OCI-LY1 (cell line): ENCODE measurements at regions not wholly inside any gene's neighbourhood (a gene's known extent, or its start where the extent isn't known, plus 50 kb on each side); places are given as distances from the start of the nearest gene placed in this dataset.
"Not testable (repeated sequence)": the region's sequence is repeated elsewhere in the genome, so short reads cannot be mapped to it uniquely, and the experiment has no call there.

Experiments used
- H2AFZ ChIP-seq: fragments of 200-600 bp; sonication (generic), shearing (Covaris generic); 2 replicates; pipeline ENCODE4 v1.6.0; 2014; ENCODE audit warnings: antibody characterized with exemption, mild to moderate bottlenecking, low read length
- H3F3A ChIP-seq: fragments of 200-600 bp; sonication (generic), shearing (Covaris generic); 2 replicates; pipeline ENCODE4 v1.6.0; 2014; ENCODE audit warnings: mild to moderate bottlenecking, antibody characterized with exemption, low read length, moderate library complexity; ENCODE audit not compliant: insufficient read depth
- H3K27ac ChIP-seq: fragments of 200-600 bp; sonication (generic); 2 replicates; pipeline ENCODE4 v1.5.1; 2014; ENCODE audit warnings: low read length, mixed run types, mild to moderate bottlenecking, low read depth; ENCODE audit not compliant: poor library complexity, severe bottlenecking
- H3K27me3 ChIP-seq: fragments of 200-600 bp; sonication (generic); 2 replicates; pipeline ENCODE4 v1.6.0; 2014; ENCODE audit warnings: antibody characterized with exemption, mild to moderate bottlenecking, low read length, moderate library complexity; ENCODE audit not compliant: insufficient read depth
- H3K36me3 ChIP-seq: fragments of 200-600 bp; sonication (generic); 2 replicates; pipeline ENCODE4 v1.6.1; 2014; ENCODE audit warnings: mild to moderate bottlenecking, antibody characterized with exemption, low read length, moderate library complexity, mixed read lengths; ENCODE audit not compliant: insufficient read depth
- H3K4me1 ChIP-seq: fragments of 200-600 bp; sonication (generic); 2 replicates; pipeline ENCODE4 v1.5.1; 2014; ENCODE audit warnings: mild to moderate bottlenecking, low read length, moderate library complexity; ENCODE audit not compliant: insufficient read depth, severe bottlenecking
- H3K4me2 ChIP-seq: fragments of 200-600 bp; sonication (generic), shearing (Covaris generic); 2 replicates; pipeline ENCODE4 v1.6.1; 2014; ENCODE audit warnings: low read length
- H3K4me3 ChIP-seq: fragments of 200-600 bp; sonication (generic); 2 replicates; pipeline ENCODE4 v1.5.1; 2014; ENCODE audit warnings: low read length, low read depth, mild to moderate bottlenecking, mixed read lengths; ENCODE audit not compliant: poor library complexity, severe bottlenecking
- H3K79me2 ChIP-seq: fragments of 200-600 bp; shearing (Covaris generic); 2 replicates; pipeline ENCODE4 v1.6.1; 2016; ENCODE audit warnings: mixed run types, low read length, mixed read lengths; ENCODE audit not compliant: insufficient read depth
- H3K9ac ChIP-seq: fragments of 200-600 bp; sonication (generic), shearing (Covaris generic); 2 replicates; pipeline ENCODE4 v1.6.1; 2014; ENCODE audit warnings: mild to moderate bottlenecking, low read length, mixed read lengths
- H3K9me2 ChIP-seq: fragments of 200-600 bp; sonication (generic), shearing (Covaris generic); 2 replicates; pipeline ENCODE4 v1.6.1; 2014; ENCODE audit warnings: low read depth, mild to moderate bottlenecking, low read length, mixed read lengths
- H3K9me3 ChIP-seq: fragments of 200-600 bp; shearing (Covaris generic); 2 replicates; pipeline ENCODE4 v1.6.1; 2014; ENCODE audit warnings: low read length, mixed read lengths
- H4K20me1 ChIP-seq: fragments of 200-600 bp; sonication (generic), shearing (Covaris generic); 2 replicates; pipeline ENCODE4 v1.6.0; 2016; ENCODE audit warnings: mild to moderate bottlenecking, low read length; ENCODE audit not compliant: insufficient read depth
- EZH2 ChIP-seq: fragments of 200-600 bp; sonication (generic), shearing (Covaris generic); IDR thresholded peaks from 2 replicates; pipeline ENCODE4 v1.8.0; 2017; ENCODE audit warnings: borderline replicate concordance, mixed run types, mild to moderate bottlenecking, antibody characterized with exemption, low read length, moderate library complexity, mixed read lengths
- TF ChIP-seq, protein P1 (sequence below): fragments of 200-600 bp; sonication (generic), shearing (Covaris generic); IDR thresholded peaks from 2 replicates; pipeline ENCODE4 v1.5.1; 2017; ENCODE audit warnings: mild to moderate bottlenecking, antibody characterized with exemption, low read length, moderate library complexity, mixed read lengths

DNA sequence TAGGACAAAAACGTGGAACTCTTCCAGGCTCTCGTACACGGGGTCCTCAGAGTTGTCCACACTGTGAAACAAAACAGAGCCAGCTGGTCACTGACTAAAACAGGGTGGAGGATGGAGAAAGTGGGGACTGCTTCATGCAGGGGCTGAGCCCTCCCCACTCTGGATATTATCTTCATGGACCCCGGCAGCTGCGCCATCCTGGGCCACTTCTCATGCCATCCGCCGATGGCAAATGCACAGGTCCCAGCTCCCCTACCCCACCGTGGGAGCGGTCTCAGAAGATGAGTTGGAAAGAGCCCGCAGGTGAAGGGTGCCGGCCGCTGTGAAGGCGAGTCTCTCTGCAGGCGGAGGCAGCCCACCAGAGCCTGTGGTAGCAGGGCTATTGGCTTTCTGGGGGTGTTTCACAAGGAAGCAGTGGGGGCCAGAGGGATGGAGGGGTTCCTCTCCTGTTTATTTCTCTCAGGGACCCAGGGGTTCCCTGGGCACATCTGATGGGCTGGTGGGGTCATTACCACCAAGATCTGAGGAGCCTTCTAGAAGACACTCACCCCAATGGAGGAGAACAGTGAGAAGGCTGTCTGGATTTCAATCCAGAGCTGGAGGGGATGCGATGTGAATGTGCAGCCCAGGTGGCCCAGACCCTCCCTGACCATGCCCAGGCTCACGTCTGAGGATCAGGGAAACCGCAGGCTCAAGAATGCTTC is 177.3 kb downstream of the KLF13 start:
- H3K79me2 ChIP-seq = no peaks in the 10 kb centered on the region
- H3K27ac ChIP-seq = no peak overlapping the region
- no peaks in the 10 kb centered on the region for H4K20me1 ChIP-seq

GRCh38 chr15:31504462-31504839 is 177.8 kb downstream of the KLF13 start:
- H3K27me3 ChIP-seq = no peaks in the 10 kb centered on the region; the same call in 1 of the 2 replicates

More for the DNA sequence above, 177.3 kb downstream of the KLF13 start:
- Histone ChIP-seq H3K36me3 (no peaks in the 10 kb centered on the region), H3K4me2 (no peak overlapping the region), H3K27me3 (no peaks in the 10 kb centered on the region; the same call in 1 of the 2 replicates), H3K4me3 (no peak overlapping the region), H3F3A (no peaks in the 10 kb centered on the region), H3K9ac (no peak overlapping the region), H3K9me3 (no peaks in the 10 kb centered on the region), H3K4me1 (no peaks in the 10 kb centered on the region), H3K9me2 (no peaks in the 10 kb centered on the region), H2AFZ (no peak overlapping the region)
- TF ChIP-seq, protein P1, sequence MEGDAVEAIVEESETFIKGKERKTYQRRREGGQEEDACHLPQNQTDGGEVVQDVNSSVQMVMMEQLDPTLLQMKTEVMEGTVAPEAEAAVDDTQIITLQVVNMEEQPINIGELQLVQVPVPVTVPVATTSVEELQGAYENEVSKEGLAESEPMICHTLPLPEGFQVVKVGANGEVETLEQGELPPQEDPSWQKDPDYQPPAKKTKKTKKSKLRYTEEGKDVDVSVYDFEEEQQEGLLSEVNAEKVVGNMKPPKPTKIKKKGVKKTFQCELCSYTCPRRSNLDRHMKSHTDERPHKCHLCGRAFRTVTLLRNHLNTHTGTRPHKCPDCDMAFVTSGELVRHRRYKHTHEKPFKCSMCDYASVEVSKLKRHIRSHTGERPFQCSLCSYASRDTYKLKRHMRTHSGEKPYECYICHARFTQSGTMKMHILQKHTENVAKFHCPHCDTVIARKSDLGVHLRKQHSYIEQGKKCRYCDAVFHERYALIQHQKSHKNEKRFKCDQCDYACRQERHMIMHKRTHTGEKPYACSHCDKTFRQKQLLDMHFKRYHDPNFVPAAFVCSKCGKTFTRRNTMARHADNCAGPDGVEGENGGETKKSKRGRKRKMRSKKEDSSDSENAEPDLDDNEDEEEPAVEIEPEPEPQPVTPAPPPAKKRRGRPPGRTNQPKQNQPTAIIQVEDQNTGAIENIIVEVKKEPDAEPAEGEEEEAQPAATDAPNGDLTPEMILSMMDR = no peak
- no peak for TF ChIP-seq EZH2

GRCh38 chr15:31507573-31507972 is 180.9 kb downstream of the KLF13 start:
- not testable (repeated sequence) for H3K9ac ChIP-seq, H3K27ac ChIP-seq, H3K36me3 ChIP-seq, H3K27me3 ChIP-seq, H3K4me3 ChIP-seq, H3F3A ChIP-seq, H3K4me2 ChIP-seq, H3K9me3 ChIP-seq, H2AFZ ChIP-seq, H4K20me1 ChIP-seq, H3K79me2 ChIP-seq, H3K9me2 ChIP-seq, H3K4me1 ChIP-seq

More at GRCh38 chr15:31504462-31504839, 177.8 kb downstream of the KLF13 start:
- Histone ChIP-seq H3K79me2 (no peaks in the 10 kb centered on the region), H3K4me1 (no peaks in the 10 kb centered on the region), H3K27ac (no peak overlapping the region), H3F3A (no peaks in the 10 kb centered on the region), H3K9me2 (no peaks in the 10 kb centered on the region), H2AFZ (no peak overlapping the region), H4K20me1 (no peaks in the 10 kb centered on the region), H3K9ac (no peak overlapping the region), H3K9me3 (no peaks in the 10 kb centered on the region), H3K4me2 (no peak overlapping the region), H3K4me3 (no peak overlapping the region), H3K36me3 (no peaks in the 10 kb centered on the region)
- TF ChIP-seq, protein P1 = no peak
- TF ChIP-seq EZH2 = no peak

GRCh38 chr15:31508656-31509055 is 182.0 kb downstream of the KLF13 start:
- Histone ChIP-seq H3K27ac (no peak overlapping the region), H3K4me3 (no peak overlapping the region)

More at GRCh38 chr15:31508656-31509055, 182.0 kb downstream of the KLF13 start:
- H3K9me3 ChIP-seq = no peaks in the 10 kb centered on the region
- no peak for TF ChIP-seq EZH2
- TF ChIP-seq, protein P1 = no peak
- H3K4me2 ChIP-seq = no peak overlapping the region
- no peaks in the 10 kb centered on the region for H3K36me3 ChIP-seq
- H3K79me2 ChIP-seq = no peaks in the 10 kb centered on the region
- H3K9ac ChIP-seq = no peak overlapping the region
- no peaks in the 10 kb centered on the region for H4K20me1 ChIP-seq
- H3F3A ChIP-seq = no peaks in the 10 kb centered on the region
- no peaks in the 10 kb centered on the region for H3K9me2 ChIP-seq
- H3K27me3 ChIP-seq = peaks cover 4% of the 10 kb centered on the region; the same call in 1 of the 2 replicates
- H2AFZ ChIP-seq = no peak overlapping the region
- no peaks in the 10 kb centered on the region for H3K4me1 ChIP-seq
